GM12875 (cell line): ENCODE measurements at regions not wholly inside any gene's neighbourhood (a gene's known extent, or its start where the extent isn't known, plus 50 kb on each side); places are given as distances from the start of the nearest gene placed in this dataset.

ENCODE experiments used
- H3K4me3 ChIP-seq: one replicate; pipeline ENCODE4 v1.5.1; 2011; ENCODE audit warnings: low read depth, low read length, control low read depth
- TF ChIP-seq, protein P1 (sequence below): IDR thresholded peaks from 2 replicates; pipeline ENCODE4 v1.5.1; 2011; ENCODE audit warnings: low read depth, mild to moderate bottlenecking, control low read depth, inconsistent platforms, low read length, moderate library complexity, borderline replicate concordance; ENCODE audit not compliant: insufficient read depth

GRCh38 chr3:177961784-177962183 is 574.5 kb upstream of the KCNMB2 start:
- TF ChIP-seq, protein P1, sequence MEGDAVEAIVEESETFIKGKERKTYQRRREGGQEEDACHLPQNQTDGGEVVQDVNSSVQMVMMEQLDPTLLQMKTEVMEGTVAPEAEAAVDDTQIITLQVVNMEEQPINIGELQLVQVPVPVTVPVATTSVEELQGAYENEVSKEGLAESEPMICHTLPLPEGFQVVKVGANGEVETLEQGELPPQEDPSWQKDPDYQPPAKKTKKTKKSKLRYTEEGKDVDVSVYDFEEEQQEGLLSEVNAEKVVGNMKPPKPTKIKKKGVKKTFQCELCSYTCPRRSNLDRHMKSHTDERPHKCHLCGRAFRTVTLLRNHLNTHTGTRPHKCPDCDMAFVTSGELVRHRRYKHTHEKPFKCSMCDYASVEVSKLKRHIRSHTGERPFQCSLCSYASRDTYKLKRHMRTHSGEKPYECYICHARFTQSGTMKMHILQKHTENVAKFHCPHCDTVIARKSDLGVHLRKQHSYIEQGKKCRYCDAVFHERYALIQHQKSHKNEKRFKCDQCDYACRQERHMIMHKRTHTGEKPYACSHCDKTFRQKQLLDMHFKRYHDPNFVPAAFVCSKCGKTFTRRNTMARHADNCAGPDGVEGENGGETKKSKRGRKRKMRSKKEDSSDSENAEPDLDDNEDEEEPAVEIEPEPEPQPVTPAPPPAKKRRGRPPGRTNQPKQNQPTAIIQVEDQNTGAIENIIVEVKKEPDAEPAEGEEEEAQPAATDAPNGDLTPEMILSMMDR: no peak

GRCh38 chr3:177966493-177966892 is 569.7 kb upstream of the KCNMB2 start:
- H3K4me3 ChIP-seq: no peak overlapping the region
- TF ChIP-seq, protein P1: no peak

More at GRCh38 chr3:177961784-177962183, 574.5 kb upstream of the KCNMB2 start:
- H3K4me3 ChIP-seq: no peak overlapping the region

- no peak overlapping the region for H3K4me3 ChIP-seq
- TF ChIP-seq, protein P1: no peak
These were observed 567.3 kb upstream of the KCNMB2 start for GRCh38 chr3:177968891-177969290.

- no peak overlapping the region for H3K4me3 ChIP-seq
- TF ChIP-seq, protein P1: no peak
These were observed 562.9 kb upstream of the KCNMB2 start for GRCh38 chr3:177973241-177973840.

DNA sequence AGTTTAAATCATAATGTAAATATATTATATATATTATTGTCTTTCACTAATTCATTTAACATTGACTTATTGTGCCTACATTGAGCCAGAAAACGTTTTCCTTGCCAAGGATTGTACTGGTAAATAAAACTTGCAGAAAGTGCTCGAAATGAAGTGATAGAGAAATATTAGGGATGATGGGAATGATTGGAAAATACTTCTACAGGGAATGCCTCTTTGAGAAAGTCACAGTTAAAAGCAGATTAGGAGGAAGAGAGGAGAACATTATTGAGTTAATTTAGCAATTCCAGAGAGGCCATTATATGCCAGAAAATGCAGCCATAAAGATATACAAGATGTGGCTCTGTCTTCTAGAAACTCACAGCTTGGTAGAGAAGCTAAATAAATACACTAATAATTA is 560.0 kb upstream of the KCNMB2 start:
- no peak overlapping the region for H3K4me3 ChIP-seq
- TF ChIP-seq, protein P1: no peak

DNA sequence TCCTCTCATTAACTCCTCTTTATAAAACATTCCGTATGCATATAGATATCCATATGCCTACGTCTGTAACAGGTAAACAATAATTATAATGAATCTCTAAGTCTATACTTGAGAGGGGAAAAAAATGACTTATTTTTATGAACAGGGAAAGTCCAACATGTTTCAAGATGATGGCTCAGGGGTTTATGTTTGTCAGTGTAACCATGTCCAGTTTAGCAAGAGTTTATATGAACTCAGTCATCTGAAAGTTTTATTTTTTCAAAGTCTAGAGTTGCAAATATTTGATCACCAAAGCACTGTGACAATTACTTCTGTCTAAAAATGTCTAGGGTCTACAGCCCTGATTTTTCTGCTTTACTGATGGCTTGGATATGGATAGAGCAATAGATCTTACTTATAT is 559.4 kb upstream of the KCNMB2 start:
- no peak overlapping the region for H3K4me3 ChIP-seq
- TF ChIP-seq, protein P1: no peak

DNA sequence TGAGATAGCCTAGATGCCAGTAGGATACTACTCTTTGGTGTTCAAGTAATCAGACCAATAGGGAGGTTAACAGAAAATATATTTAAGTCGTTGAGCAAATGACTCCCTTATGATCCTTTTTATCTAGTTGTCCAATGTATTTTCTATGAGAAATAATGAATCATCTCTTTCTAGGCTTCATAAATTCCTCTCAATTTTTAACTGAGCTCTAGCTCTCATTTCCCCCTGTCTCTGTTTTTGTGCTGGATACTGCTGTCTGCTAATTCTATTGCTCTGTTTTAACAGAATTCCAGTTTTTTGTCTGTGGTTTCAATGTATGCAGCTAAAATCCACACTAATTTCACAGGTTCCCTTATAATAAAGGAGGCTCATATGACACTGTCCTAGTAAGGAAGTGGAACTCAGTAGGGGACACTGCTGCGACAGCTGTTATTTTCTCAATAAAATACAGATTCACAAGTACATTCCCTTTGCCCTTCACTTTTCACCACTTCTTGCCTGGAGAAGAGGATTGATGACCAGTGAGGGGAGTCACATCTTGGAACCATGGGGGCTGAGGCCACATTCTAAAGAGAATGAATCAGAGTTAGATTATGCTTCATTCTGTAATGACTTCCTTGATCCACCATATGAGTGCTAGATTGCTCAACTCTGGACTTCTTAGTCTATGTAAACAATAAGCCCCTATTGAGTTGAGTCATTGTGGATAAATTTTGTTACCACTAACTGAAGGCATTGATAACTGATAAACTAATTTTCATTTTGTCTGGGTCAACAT is 558.7 kb upstream of the KCNMB2 start:
- no peak overlapping the region for H3K4me3 ChIP-seq
- TF ChIP-seq, protein P1: no peak
